SK-N-SH (cell line): ENCODE measurements at regions not wholly inside any gene's neighbourhood (a gene's known extent, or its start where the extent isn't known, plus 50 kb on each side); places are given as distances from the start of the nearest gene placed in this dataset.

Source experiments
- CTCF ChIA-PET: fragments of 300-600, 350-600 bp; formaldehyde crosslinking; extraction: SDS; loops from one replicate; lab custom pipeline; 2021; lab: Yijun Ruan, JAX
- POLR2A ChIA-PET: fragments of 350-600 bp; sonication (Branson Sonifier 250); formaldehyde crosslinking; extraction: SDS; loops from one replicate; lab custom pipeline; 2020; ENCODE audit warnings: antibody characterized with exemption, inconsistent platforms; lab: Yijun Ruan, JAX
- DNase-seq: peaks from one replicate; pipeline ENCODE4 v3.0.0; 2012
- H2AFZ ChIP-seq: fragments of 200-600 bp; sonication (generic); 2 replicates; pipeline ENCODE4 v1.8.1; 2016; ENCODE audit warnings: antibody characterized with exemption, mild to moderate bottlenecking, low read depth
- H3F3A ChIP-seq: fragments of 200-600 bp; sonication (generic); replicated peaks from 2 replicates; pipeline ENCODE3; 2016; ENCODE audit warnings: antibody characterized with exemption, mild to moderate bottlenecking; ENCODE audit not compliant: insufficient read depth
- H3K27ac ChIP-seq, 2 experiments: fragments of 200-500 bp in 1 of 2; fragments of 200-600 bp in 1 of 2; sonication (Bioruptor generic) in 1 of 2; sonication (generic), shearing (Covaris generic) in 1 of 2; 2 replicates each; pipeline versions ENCODE4 v1.5.1 to v1.6.1; 2014 to 2016; ENCODE audit warnings: low read depth in 2 of 2, inconsistent platforms in 1 of 2, low read length in 1 of 2, mild to moderate bottlenecking in 1 of 2, mixed read lengths in 1 of 2
- H3K27me3 ChIP-seq: fragments of 200-600 bp; sonication (generic), shearing (Covaris generic); 2 replicates; pipeline ENCODE4 v1.6.1; 2016; ENCODE audit warnings: mixed run types; ENCODE audit not compliant: insufficient read depth
- H3K36me3 ChIP-seq, 2 experiments: fragments of 200-500 bp in 1 of 2; fragments of 200-600 bp in 1 of 2; sonication (Bioruptor generic) in 1 of 2; sonication (generic) in 1 of 2; replicated peaks in 1 of 2; 2 replicates each; pipeline versions ENCODE3 to v1.5.1; 2014 to 2016; ENCODE audit warnings: low read length in 1 of 2, mild to moderate bottlenecking in 1 of 2; ENCODE audit not compliant: insufficient read depth in 2 of 2, control insufficient read depth in 1 of 2
- H3K4me1 ChIP-seq, 2 experiments: fragments of 200-500 bp in 1 of 2; fragments of 200-600 bp in 1 of 2; sonication (Bioruptor generic) in 1 of 2; sonication (generic), shearing (Covaris generic) in 1 of 2; 2 replicates each; pipeline versions ENCODE4 v1.5.1 to v1.6.1; 2014 to 2016; ENCODE audit warnings: low read depth in 1 of 2, low read length in 1 of 2, mixed run types in 1 of 2; ENCODE audit not compliant: insufficient read depth in 2 of 2, control insufficient read depth in 1 of 2
- H3K4me2 ChIP-seq: fragments of 200-600 bp; sonication (generic), shearing (Covaris generic); 2 replicates; pipeline ENCODE4 v1.6.1; 2017; ENCODE audit warnings: mixed run types
- H3K4me3 ChIP-seq, 2 experiments: fragments of 200-500 bp in 1 of 2; fragments of 200-600 bp in 1 of 2; sonication (Bioruptor generic) in 1 of 2; sonication (generic), shearing (Covaris generic) in 1 of 2; 2 replicates each; pipeline versions ENCODE4 v1.5.1 to v1.8.1; 2014 to 2016; ENCODE audit warnings: low read depth in 2 of 2, inconsistent platforms in 1 of 2, low read length in 1 of 2, mild to moderate bottlenecking in 1 of 2, mixed read lengths in 1 of 2, moderate library complexity in 1 of 2
- H3K79me2 ChIP-seq: fragments of 200-600 bp; sonication (generic); 2 replicates; pipeline ENCODE4 v1.8.1; 2017; ENCODE audit warnings: mild to moderate bottlenecking; ENCODE audit not compliant: insufficient read depth
- H3K9ac ChIP-seq: fragments of 200-600 bp; sonication (generic); 2 replicates; pipeline ENCODE4 v1.6.1; 2017; ENCODE audit warnings: mixed run types
- H3K9me2 ChIP-seq: fragments of 200-600 bp; sonication (generic); 2 replicates; pipeline ENCODE4 v1.6.1; 2017; ENCODE audit warnings: mixed run types
- H3K9me3 ChIP-seq: fragments of 200-600 bp; sonication (generic); 2 replicates; pipeline ENCODE4 v1.6.1; 2017; ENCODE audit warnings: mixed run types, mild to moderate bottlenecking, moderate library complexity
- H4K20me1 ChIP-seq: fragments of 200-600 bp; sonication (generic); 2 replicates; pipeline ENCODE4 v1.6.1; 2017; ENCODE audit warnings: mild to moderate bottlenecking, mixed run types; ENCODE audit not compliant: insufficient read depth
- ELF1 ChIP-seq: IDR thresholded peaks from 2 replicates; pipeline ENCODE4 v1.4.0; 2012
- FOSL2 ChIP-seq: IDR thresholded peaks from 2 replicates; pipeline ENCODE4 v1.4.0; 2012; ENCODE audit warnings: low read depth, mild to moderate bottlenecking, moderate library complexity, borderline replicate concordance
- FOXJ3 ChIP-seq: sonication (generic); formaldehyde crosslinking; IDR thresholded peaks from 2 replicates; pipeline ENCODE4 v1.5.1; 2020; ENCODE audit warnings: mild to moderate bottlenecking, missing genetic modification reagents
- FOXM1 ChIP-seq: IDR thresholded peaks from 2 replicates; pipeline ENCODE4 v1.4.0; 2012; ENCODE audit warnings: low read depth, mild to moderate bottlenecking
- GABPA ChIP-seq: IDR thresholded peaks from 2 replicates; pipeline ENCODE4 v1.4.0; 2012; ENCODE audit warnings: low read depth, mild to moderate bottlenecking
- GATA2 ChIP-seq: sonication (generic); formaldehyde crosslinking; IDR thresholded peaks from 2 replicates; pipeline ENCODE4 v1.5.0; 2020; ENCODE audit warnings: mild to moderate bottlenecking, missing genetic modification reagents
- JUND ChIP-seq: IDR thresholded peaks from 2 replicates; pipeline ENCODE4 v1.4.0; 2012
- MEF2A ChIP-seq: IDR thresholded peaks from 2 replicates; pipeline ENCODE4 v1.4.0; 2012; ENCODE audit warnings: low read depth, borderline replicate concordance
- NRF1 ChIP-seq: IDR thresholded peaks from 2 replicates; pipeline ENCODE4 v1.6.1; 2012; ENCODE audit warnings: low read depth, mild to moderate bottlenecking, low read length
- POLR2AphosphoS5 ChIP-seq: IDR thresholded peaks from 2 replicates; pipeline ENCODE4 v1.6.1; 2012; ENCODE audit warnings: low read depth, low read length
- RAD21 ChIP-seq: IDR thresholded peaks from 2 replicates; pipeline ENCODE4 v1.6.1; 2012; ENCODE audit warnings: mild to moderate bottlenecking, low read length
- RFX5 ChIP-seq: IDR thresholded peaks from 2 replicates; pipeline ENCODE4 v1.6.1; 2012; ENCODE audit warnings: mild to moderate bottlenecking, improper control_type of control experiment, low read length
- RXRA ChIP-seq: IDR thresholded peaks from 2 replicates; pipeline ENCODE4 v1.4.0; 2012; ENCODE audit warnings: low read depth, mild to moderate bottlenecking, borderline replicate concordance
- TCF12 ChIP-seq: IDR thresholded peaks from 2 replicates; pipeline ENCODE4 v1.4.0; 2012
- TEAD4 ChIP-seq: IDR thresholded peaks from 2 replicates; pipeline ENCODE4 v1.4.0; 2012; ENCODE audit warnings: mild to moderate bottlenecking, borderline replicate concordance; ENCODE audit not compliant: insufficient read depth
- YY1 ChIP-seq: IDR thresholded peaks from 2 replicates; pipeline ENCODE4 v1.4.0; 2012; ENCODE audit warnings: low read depth, mild to moderate bottlenecking
- WGBS: methylation state at CpG from one replicate; pipeline ENCODE4 v1.1.6; 2017; ENCODE audit warnings: low lambda C conversion rate; 5-methylcytosine and 5-hydroxymethylcytosine counted together
- TF ChIP-seq, protein P1 (sequence below): IDR thresholded peaks from 2 replicates; pipeline ENCODE4 v1.4.0; 2012; ENCODE audit warnings: low read depth
- TF ChIP-seq, protein P2 (sequence below): IDR thresholded peaks from 2 replicates; pipeline ENCODE4 v1.4.0; 2012; ENCODE audit warnings: low read depth, borderline replicate concordance
- TF ChIP-seq, protein P3 (sequence below): fragments of 150-350 bp; IDR thresholded peaks from 2 replicates; pipeline ENCODE4 v1.6.1; 2016; ENCODE audit warnings: mild to moderate bottlenecking, low read depth, low read length
- TF ChIP-seq, protein P4 (sequence below): fragments of 200-600 bp; sonication (generic); IDR thresholded peaks from 2 replicates; pipeline ENCODE4 v1.6.1; 2017; ENCODE audit warnings: antibody characterized with exemption, mild to moderate bottlenecking, moderate library complexity

DNA sequence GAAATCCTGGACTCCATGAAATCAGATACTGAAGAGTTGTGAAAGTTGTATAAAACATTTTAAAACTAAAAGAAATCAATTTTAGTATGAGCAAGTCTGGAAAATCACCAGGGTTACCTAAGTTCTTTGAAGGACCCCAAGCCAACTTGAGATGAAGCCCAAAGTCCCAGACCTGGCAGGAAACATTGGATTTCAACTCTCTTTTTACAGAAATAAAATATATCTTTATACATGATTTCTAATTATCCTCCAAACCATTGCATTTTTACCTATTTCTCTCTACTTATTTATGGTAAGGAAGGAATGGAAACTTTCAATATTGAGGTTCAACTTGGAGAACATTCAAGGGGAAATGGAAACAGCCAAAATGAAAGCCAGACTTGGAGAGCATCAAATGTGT is 390.6 kb upstream of the C9orf72 start:
- H3K4me1 ChIP-seq, result no peaks in the 10 kb centered on the region; a peak in 2 of 4 replicates
- CTCF ChIA-PET, result interaction anchor here (1.0 kb wide), 1 partner anchor 34 kb away, joined by 3 read pairs; no protein-coding TSS in a partner anchor

DNA sequence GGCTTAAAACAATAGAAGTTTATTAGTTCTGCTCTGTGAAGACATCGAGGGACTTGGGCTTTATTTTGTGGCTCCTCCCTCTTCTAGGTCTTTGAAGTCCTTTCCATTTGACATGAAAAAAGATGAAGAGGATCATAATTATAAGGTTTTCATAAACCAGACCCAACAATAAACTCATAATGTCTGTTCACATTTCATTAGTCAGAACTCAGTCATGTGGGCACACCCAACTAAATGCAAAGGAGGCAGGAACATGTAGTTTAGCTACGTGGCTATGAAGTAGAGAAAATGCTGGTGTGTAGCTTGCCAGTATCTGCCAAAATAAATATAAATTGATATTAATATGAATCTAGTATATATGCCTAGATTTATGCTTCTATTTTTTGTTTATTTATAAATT is 393.9 kb upstream of the C9orf72 start:
- CTCF ChIA-PET, result no interaction called here
- Histone ChIP-seq H3K79me2 (no peaks in the 10 kb centered on the region), H3K9ac (no peak overlapping the region), H3K9me2 (no peaks in the 10 kb centered on the region), H3F3A (no peaks in the 10 kb centered on the region), H3K4me2 (no peak overlapping the region), H3K4me3 (no peak overlapping the region), H3K4me1 (no peaks in the 10 kb centered on the region; a peak in 2 of 4 replicates), H3K36me3 (no peaks in the 10 kb centered on the region), H2AFZ (no peak overlapping the region), H4K20me1 (no peaks in the 10 kb centered on the region), H3K27me3 (no peaks in the 10 kb centered on the region), H3K9me3 (no peaks in the 10 kb centered on the region), H3K27ac (no peak overlapping the region)
- POLR2A ChIA-PET, result no interaction called here
- WGBS, result 62% methylated on average over 2 of the region's 2 CpGs
- TF ChIP-seq MEF2A (no peak), RFX5 (no peak), FOXJ3 (no peak), RXRA (no peak), YY1 (no peak), JUND (no peak)
- TF ChIP-seq, protein P1, sequence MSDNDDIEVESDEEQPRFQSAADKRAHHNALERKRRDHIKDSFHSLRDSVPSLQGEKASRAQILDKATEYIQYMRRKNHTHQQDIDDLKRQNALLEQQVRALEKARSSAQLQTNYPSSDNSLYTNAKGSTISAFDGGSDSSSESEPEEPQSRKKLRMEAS, result no peak
- DNase-seq, result no peak

More for the DNA sequence above, 390.6 kb upstream of the C9orf72 start:
- Histone ChIP-seq H3K4me3 (no peak overlapping the region), H3F3A (no peaks in the 10 kb centered on the region), H3K36me3 (no peaks in the 10 kb centered on the region), H3K9me2 (no peaks in the 10 kb centered on the region), H3K79me2 (no peaks in the 10 kb centered on the region), H3K27me3 (no peaks in the 10 kb centered on the region), H2AFZ (no peak overlapping the region), H3K9me3 (no peaks in the 10 kb centered on the region), H4K20me1 (no peaks in the 10 kb centered on the region), H3K9ac (no peak overlapping the region), H3K4me2 (no peak overlapping the region), H3K27ac (no peak overlapping the region)
- POLR2A ChIA-PET, result no interaction called here
- no peak for DNase-seq
- no peak for TF ChIP-seq TEAD4
- TF ChIP-seq, protein P2, sequence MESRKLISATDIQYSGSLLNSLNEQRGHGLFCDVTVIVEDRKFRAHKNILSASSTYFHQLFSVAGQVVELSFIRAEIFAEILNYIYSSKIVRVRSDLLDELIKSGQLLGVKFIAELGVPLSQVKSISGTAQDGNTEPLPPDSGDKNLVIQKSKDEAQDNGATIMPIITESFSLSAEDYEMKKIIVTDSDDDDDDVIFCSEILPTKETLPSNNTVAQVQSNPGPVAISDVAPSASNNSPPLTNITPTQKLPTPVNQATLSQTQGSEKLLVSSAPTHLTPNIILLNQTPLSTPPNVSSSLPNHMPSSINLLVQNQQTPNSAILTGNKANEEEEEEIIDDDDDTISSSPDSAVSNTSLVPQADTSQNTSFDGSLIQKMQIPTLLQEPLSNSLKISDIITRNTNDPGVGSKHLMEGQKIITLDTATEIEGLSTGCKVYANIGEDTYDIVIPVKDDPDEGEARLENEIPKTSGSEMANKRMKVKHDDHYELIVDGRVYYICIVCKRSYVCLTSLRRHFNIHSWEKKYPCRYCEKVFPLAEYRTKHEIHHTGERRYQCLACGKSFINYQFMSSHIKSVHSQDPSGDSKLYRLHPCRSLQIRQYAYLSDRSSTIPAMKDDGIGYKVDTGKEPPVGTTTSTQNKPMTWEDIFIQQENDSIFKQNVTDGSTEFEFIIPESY, result no peak
- TF ChIP-seq, protein P3, sequence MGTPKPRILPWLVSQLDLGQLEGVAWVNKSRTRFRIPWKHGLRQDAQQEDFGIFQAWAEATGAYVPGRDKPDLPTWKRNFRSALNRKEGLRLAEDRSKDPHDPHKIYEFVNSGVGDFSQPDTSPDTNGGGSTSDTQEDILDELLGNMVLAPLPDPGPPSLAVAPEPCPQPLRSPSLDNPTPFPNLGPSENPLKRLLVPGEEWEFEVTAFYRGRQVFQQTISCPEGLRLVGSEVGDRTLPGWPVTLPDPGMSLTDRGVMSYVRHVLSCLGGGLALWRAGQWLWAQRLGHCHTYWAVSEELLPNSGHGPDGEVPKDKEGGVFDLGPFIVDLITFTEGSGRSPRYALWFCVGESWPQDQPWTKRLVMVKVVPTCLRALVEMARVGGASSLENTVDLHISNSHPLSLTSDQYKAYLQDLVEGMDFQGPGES, result no peak
- no peak for TF ChIP-seq TCF12
- no peak for TF ChIP-seq POLR2AphosphoS5
- TF ChIP-seq FOSL2, result no peak
- TF ChIP-seq, protein P4, sequence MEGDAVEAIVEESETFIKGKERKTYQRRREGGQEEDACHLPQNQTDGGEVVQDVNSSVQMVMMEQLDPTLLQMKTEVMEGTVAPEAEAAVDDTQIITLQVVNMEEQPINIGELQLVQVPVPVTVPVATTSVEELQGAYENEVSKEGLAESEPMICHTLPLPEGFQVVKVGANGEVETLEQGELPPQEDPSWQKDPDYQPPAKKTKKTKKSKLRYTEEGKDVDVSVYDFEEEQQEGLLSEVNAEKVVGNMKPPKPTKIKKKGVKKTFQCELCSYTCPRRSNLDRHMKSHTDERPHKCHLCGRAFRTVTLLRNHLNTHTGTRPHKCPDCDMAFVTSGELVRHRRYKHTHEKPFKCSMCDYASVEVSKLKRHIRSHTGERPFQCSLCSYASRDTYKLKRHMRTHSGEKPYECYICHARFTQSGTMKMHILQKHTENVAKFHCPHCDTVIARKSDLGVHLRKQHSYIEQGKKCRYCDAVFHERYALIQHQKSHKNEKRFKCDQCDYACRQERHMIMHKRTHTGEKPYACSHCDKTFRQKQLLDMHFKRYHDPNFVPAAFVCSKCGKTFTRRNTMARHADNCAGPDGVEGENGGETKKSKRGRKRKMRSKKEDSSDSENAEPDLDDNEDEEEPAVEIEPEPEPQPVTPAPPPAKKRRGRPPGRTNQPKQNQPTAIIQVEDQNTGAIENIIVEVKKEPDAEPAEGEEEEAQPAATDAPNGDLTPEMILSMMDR, result no peak
- no peak for TF ChIP-seq GATA2
- no peak for TF ChIP-seq FOXM1
- TF ChIP-seq NRF1, result no peak
- TF ChIP-seq ELF1, result no peak
- TF ChIP-seq RAD21, result no peak
- TF ChIP-seq GABPA, result no peak
- TF ChIP-seq YY1, result no peak
